ENCODE measurements at regions not wholly inside any gene's neighbourhood (a gene's known extent, or its start where the extent isn't known, plus 50 kb on each side); places are given as distances from the start of the nearest gene placed in this dataset.
A peak's percentile ranks its signal among the peaks of the same experiment; 100 is the strongest.

- DNase-seq, result peak; percentile 44
Measured at GRCh38 chr1:185574139-185574875, 159.9 kb upstream of the HMCN1 start.

DNA sequence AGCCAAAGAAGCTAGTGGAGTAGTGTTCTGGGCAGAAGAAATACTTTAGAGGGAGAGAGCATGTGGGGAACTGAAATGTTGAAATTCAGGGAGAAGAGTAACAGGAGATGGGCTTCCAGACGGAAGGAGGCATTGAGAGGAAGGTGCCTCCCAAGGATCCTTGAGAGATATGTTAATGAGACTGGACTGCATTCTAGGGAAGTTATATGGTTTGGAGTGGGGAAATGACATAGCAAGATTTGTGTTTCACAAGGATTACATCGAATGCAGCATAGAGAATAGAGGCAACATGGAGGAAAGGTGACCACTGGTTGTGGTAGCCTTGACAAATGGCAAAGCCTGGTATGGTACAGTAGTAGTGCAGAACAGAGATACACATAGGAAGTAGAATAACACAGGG is 160.5 kb upstream of the HMCN1 start:
- DNase-seq, result no peak

DNA sequence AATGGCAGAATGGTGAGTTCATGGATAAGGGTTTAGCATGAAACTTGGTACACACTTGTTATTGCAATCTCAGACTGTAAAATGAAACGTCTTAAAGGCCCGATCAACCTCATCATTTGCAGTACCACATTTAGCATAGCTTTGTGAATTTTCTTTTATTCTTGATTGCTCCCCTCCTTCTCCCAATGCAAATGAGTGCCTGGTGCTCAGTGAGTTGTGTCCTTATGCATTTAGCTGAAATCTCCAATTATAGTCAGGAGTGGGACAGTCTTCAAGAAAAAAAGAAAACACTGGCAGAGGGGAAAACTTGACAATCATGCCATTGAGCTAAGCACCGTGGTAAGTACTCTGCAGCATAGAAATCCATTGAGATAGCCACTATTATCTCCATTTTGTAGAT is 161.0 kb upstream of the HMCN1 start:
- DNase-seq, result no peak

- DNase-seq, result peak; percentile 39
Measured at GRCh38 chr1:185570962-185571361, 163.2 kb upstream of the HMCN1 start.

- DNase-seq, result no peak
Measured at GRCh38 chr1:185568155-185569123, 165.8 kb upstream of the HMCN1 start.

DNA sequence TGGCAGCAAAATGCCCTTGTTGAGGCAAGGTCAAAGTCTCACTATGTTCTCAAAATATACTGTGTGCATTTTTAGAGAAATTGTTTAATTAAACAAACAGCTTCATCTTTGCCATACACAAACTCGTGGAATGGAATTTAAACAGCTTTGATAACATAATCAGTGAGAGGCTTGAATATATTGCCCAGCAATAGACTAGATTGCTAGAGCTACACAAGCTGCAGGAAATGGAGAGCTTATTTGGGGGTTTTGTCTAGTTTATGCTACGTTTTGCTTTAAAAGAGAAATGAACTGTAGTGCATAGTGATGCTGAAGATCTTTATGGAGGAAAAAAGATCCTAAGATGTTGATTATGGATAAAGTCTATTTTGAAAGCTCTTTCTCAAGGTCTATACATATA is 166.8 kb upstream of the HMCN1 start:
- no peak for DNase-seq

- peak; percentile 87 for DNase-seq
Measured at GRCh38 chr1:185566995-185567394, 167.2 kb upstream of the HMCN1 start.

DNA sequence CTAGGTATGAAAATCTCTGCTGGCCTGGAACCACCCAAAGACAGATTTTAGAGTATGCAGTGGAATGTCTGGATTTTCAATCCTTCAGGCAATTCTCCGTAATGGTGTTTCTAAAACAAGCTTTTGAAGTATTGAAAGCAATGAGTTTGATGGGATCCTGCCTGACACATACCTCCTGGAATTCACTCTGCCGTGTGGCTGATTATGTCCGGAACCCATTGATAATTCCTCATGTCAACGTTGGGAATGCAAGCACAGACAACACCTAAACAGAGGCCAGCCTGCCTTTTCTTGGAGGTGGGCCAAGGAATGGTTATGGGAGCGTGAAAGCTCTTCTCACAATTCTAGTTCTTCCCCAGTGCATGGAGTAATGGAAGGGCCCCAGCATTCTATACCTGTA is 168.9 kb upstream of the HMCN1 start:
- DNase-seq, result peak; percentile 97

GRCh38 chr1:185564816-185565215 is 169.4 kb upstream of the HMCN1 start:
- DNase-seq, result no peak

- no peak for DNase-seq
Measured at GRCh38 chr1:185562461-185563359, 171.5 kb upstream of the HMCN1 start.

- DNase-seq, result no peak
Measured at GRCh38 chr1:185561629-185562028, 172.6 kb upstream of the HMCN1 start.

DNA sequence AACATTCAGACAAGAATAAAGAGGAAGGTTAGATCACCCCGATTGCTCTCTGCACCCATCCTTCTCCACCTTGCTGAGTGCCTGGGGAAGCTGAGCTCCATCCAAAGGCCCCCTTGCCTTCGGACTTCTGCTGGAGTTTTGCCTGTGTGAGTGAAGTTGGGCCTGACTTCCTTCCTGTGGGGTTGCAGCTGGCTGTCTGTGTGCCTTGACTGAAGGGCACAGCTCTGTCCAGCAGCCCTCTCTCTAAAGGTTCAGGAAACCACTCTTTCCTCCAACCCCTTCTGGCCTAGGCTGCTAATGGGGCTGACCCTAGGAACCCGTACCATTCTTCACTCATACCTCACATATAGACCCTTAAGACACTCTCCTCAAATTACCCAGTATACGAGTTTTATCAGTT is 173.4 kb upstream of the HMCN1 start:
- DNase-seq, result no peak

DNA sequence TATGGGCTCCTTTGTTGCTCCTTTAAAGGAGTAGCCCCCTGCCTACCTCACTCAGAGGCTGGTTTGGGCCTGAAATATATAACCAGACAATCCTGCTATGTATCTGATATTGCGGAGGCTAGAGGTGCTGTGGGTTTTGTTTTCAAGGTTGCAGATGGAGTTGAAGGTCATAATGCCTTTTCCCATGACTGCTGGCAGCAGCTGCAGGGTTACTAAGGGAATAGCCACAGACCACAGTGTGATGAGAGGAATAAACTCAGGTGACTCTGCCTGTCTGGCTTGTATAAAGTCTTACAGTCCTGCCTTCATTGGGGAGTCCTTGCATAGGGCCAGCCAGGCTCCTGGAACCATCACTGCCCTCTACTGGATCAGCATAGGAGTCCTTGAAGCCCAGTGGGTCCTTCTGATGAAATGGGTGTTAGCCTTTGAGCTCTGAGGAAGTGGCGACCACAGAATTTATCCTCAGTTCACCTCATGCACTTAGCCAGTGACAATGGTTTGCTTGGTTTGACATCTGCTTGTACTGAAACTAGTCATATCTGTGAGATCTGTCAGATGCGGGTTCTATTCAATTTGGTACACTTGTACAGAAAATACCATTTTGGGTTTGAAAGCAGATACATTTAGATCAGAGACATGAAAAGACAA is 174.4 kb upstream of the HMCN1 start:
- peak; percentile 47 for DNase-seq

GRCh38 chr1:185559151-185559550 is 175.0 kb upstream of the HMCN1 start:
- no peak for DNase-seq

- DNase-seq, result no peak
Measured at GRCh38 chr1:185556561-185556960, 177.6 kb upstream of the HMCN1 start.

- no peak for DNase-seq
Measured at GRCh38 chr1:185555743-185556142, 178.4 kb upstream of the HMCN1 start.

DNA sequence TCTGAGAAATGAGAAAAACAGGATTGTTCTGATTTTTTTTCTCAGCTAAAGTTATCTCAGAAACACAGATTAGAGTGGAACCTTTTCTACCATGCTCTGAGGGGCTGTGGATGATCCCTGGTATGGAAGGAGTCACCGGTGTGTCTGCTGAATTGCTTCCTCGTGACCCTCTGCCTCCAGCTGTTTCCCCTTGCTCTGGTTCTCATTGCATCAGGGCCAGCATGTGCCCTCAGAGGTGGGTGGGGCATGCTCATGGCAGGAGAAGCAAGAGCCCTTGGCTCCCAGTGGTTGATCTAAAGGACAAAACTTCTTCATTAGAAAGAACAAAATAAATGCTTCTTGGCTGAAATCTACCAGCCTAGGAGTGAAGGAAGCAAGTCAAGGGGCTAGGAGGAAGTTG is 183.2 kb upstream of the HMCN1 start:
- no peak for DNase-seq

GRCh38 chr1:185549906-185550305 is 184.3 kb upstream of the HMCN1 start:
- no peak for DNase-seq

DNA sequence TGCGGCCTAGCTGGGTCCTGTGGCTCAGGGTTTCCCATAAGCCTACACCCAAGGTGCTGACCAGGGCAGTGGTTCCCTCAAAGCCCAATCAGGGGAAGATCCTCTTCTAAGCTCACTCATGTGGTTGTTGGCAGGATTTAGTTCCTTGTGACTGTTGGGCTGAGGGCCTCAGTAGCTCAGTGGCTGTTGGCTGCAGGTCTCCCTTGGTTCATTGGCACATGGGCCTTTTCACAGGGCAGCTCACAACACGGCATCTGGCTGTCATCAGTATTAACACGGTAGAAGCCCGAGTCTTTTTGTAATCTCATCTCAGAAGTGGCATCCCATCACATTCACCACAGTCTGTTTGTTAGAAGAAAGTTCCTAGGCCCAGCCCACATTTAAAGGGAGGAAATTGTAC is 188.2 kb upstream of the HMCN1 start:
- no peak for DNase-seq

- peak; percentile 39 for DNase-seq
Measured at GRCh38 chr1:185541871-185542301, 192.3 kb upstream of the HMCN1 start.

GRCh38 chr1:185540295-185540694 is 193.9 kb upstream of the HMCN1 start:
- DNase-seq, result no peak

GRCh38 chr1:185539277-185539943 is 194.8 kb upstream of the HMCN1 start:
- no peak for DNase-seq

Measured in NCI-H226 (cell line).